H9 (cell line): ENCODE measurements at regions not wholly inside any gene's neighbourhood (a gene's known extent, or its start where the extent isn't known, plus 50 kb on each side); places are given as distances from the start of the nearest gene placed in this dataset.
"Not testable (repeated sequence)": the region's sequence is repeated elsewhere in the genome, so short reads cannot be mapped to it uniquely, and the experiment has no call there.

Source experiments
- DNase-seq: peaks from one replicate; pipeline ENCODE4 v3.0.0-alpha.2; 2017
- H2AFZ ChIP-seq: one replicate; pipeline ENCODE4 v1.6.1; 2013; ENCODE audit warnings: mild to moderate bottlenecking, low read length, control low read depth, moderate library complexity
- H2AK5ac ChIP-seq: 2 replicates; pipeline ENCODE4 v1.6.1; 2013; ENCODE audit warnings: low read length, control low read depth, mixed read lengths; ENCODE audit not compliant: insufficient read length
- H2BK120ac ChIP-seq: one replicate; pipeline ENCODE4 v1.6.1; 2013; ENCODE audit warnings: low read depth, mild to moderate bottlenecking, low read length, control low read depth, inconsistent platforms; ENCODE audit not compliant: poor library complexity, severe bottlenecking
- H2BK12ac ChIP-seq: 2 replicates; pipeline ENCODE4 v1.6.1; 2013; ENCODE audit warnings: low read length, control low read depth, mixed read lengths, low read depth; ENCODE audit not compliant: insufficient read length
- H2BK15ac ChIP-seq: 2 replicates; pipeline ENCODE4 v1.6.1; 2013; ENCODE audit warnings: low read depth, low read length, control low read depth
- H2BK20ac ChIP-seq: one replicate; pipeline ENCODE4 v1.6.1; 2013; ENCODE audit warnings: low read depth, mild to moderate bottlenecking, low read length, control low read depth, inconsistent platforms; ENCODE audit not compliant: poor library complexity, severe bottlenecking
- H2BK5ac ChIP-seq: 2 replicates; pipeline ENCODE4 v1.6.1; 2013; ENCODE audit warnings: low read length, control low read depth, mixed read lengths; ENCODE audit not compliant: insufficient read length
- H3K14ac ChIP-seq: 2 replicates; pipeline ENCODE4 v1.6.1; 2013; ENCODE audit warnings: low read length, control low read depth; ENCODE audit not compliant: insufficient read depth
- H3K18ac ChIP-seq: 2 replicates; pipeline ENCODE4 v1.6.1; 2013; ENCODE audit warnings: low read depth, mild to moderate bottlenecking, mixed read lengths, low read length, control low read depth; ENCODE audit not compliant: insufficient read length
- H3K23ac ChIP-seq: 2 replicates; pipeline ENCODE4 v1.6.1; 2013; ENCODE audit warnings: low read length, control low read depth, mixed read lengths, low read depth; ENCODE audit not compliant: insufficient read length
- H3K23me2 ChIP-seq: 2 replicates; pipeline ENCODE4 v1.6.1; 2013; ENCODE audit warnings: low read depth, mild to moderate bottlenecking, mixed read lengths, low read length, control low read depth; ENCODE audit not compliant: insufficient read length, poor library complexity, severe bottlenecking
- H3K27ac ChIP-seq: 2 replicates; pipeline ENCODE4 v1.5.1; 2013; ENCODE audit warnings: low read length, control low read depth, mixed read lengths, low read depth; ENCODE audit not compliant: insufficient read length
- H3K27me3 ChIP-seq: 2 replicates; pipeline ENCODE4 v1.6.1; 2013; ENCODE audit warnings: low read length, control low read depth, inconsistent platforms; ENCODE audit not compliant: insufficient read depth
- H3K4ac ChIP-seq: 2 replicates; pipeline ENCODE4 v1.6.1; 2013; ENCODE audit warnings: low read depth, mild to moderate bottlenecking, control low read depth, inconsistent platforms, low read length, moderate library complexity
- H3K4me1 ChIP-seq: 2 replicates; pipeline ENCODE4 v1.6.1; 2013; ENCODE audit warnings: low read length, control low read depth, inconsistent platforms; ENCODE audit not compliant: insufficient read depth
- H3K4me2 ChIP-seq: 2 replicates; pipeline ENCODE4 v1.6.1; 2013; ENCODE audit warnings: low read length, control low read depth, mixed read lengths; ENCODE audit not compliant: insufficient read length, insufficient read depth
- H3K56ac ChIP-seq: 2 replicates; pipeline ENCODE4 v1.6.1; 2013; ENCODE audit warnings: low read depth, mild to moderate bottlenecking, mixed read lengths, low read length, control low read depth; ENCODE audit not compliant: insufficient read length
- H3K79me1 ChIP-seq: 2 replicates; pipeline ENCODE4 v1.6.1; 2013; ENCODE audit warnings: low read depth, mild to moderate bottlenecking, moderate library complexity, low read length, control low read depth, inconsistent platforms; ENCODE audit not compliant: insufficient read depth, poor library complexity, severe bottlenecking
- H3K79me2 ChIP-seq: 2 replicates; pipeline ENCODE4 v1.6.1; 2013; ENCODE audit warnings: low read length, control low read depth, inconsistent platforms; ENCODE audit not compliant: insufficient read depth
- H3K9ac ChIP-seq: 2 replicates; pipeline ENCODE4 v1.6.1; 2013; ENCODE audit warnings: low read length, control low read depth, mixed read lengths; ENCODE audit not compliant: insufficient read length; ENCODE audit errors: extremely low read depth
- H3K9me3 ChIP-seq: one replicate; pipeline ENCODE4 v1.6.1; 2013; ENCODE audit warnings: low read depth, low read length, inconsistent platforms; ENCODE audit not compliant: control insufficient read depth
- H3T11ph ChIP-seq: one replicate; pipeline ENCODE4 v1.6.1; 2013; ENCODE audit warnings: mild to moderate bottlenecking, low read length, control low read depth, inconsistent platforms
- H4K20me1 ChIP-seq: one replicate; pipeline ENCODE4 v1.6.1; 2013; ENCODE audit not compliant: control insufficient read depth, insufficient read length, insufficient read depth
- H4K5ac ChIP-seq: 2 replicates; pipeline ENCODE4 v1.6.1; 2013; ENCODE audit warnings: low read depth, mild to moderate bottlenecking, mixed read lengths, low read length, control low read depth; ENCODE audit not compliant: insufficient read length
- H4K8ac ChIP-seq: replicated peaks from 2 replicates; pipeline ENCODE4 v1.6.1; 2013; ENCODE audit warnings: low read length, control low read depth, mixed read lengths, low read depth; ENCODE audit not compliant: insufficient read length
- H4K91ac ChIP-seq: 2 replicates; pipeline ENCODE4 v1.6.1; 2013; ENCODE audit warnings: low read depth, mild to moderate bottlenecking, moderate library complexity, mixed read lengths, low read length, control low read depth; ENCODE audit not compliant: insufficient read length
- H3K27ac Mint-ChIP-seq, 3 experiments: 2 replicates in 2 of 3; 3 replicates in 1 of 3; pipeline ENCODE4 v1.8.0; 2020 to 2021; ENCODE audit warnings: mixed read lengths in 3 of 3, mild to moderate bottlenecking in 1 of 3, moderate library complexity in 1 of 3
- H3K27me3 Mint-ChIP-seq: 2 replicates; pipeline ENCODE4 v1.8.0; 2021; ENCODE audit warnings: low read depth, mild to moderate bottlenecking, moderate library complexity, mixed read lengths
- H3K36me3 Mint-ChIP-seq, 3 experiments: 2 replicates in 2 of 3; 3 replicates in 1 of 3; pipeline ENCODE4 v1.8.0; 2020 to 2021; ENCODE audit warnings: low read depth in 3 of 3, mixed read lengths in 3 of 3; ENCODE audit not compliant: insufficient read depth in 1 of 3
- H3K4me1 Mint-ChIP-seq, 2 experiments: 2 replicates each; pipeline ENCODE4 v1.8.0; 2020; ENCODE audit warnings: mixed read lengths in 2 of 2
- H3K4me3 Mint-ChIP-seq, 2 experiments: 2 replicates in 1 of 2; 3 replicates in 1 of 2; pipeline ENCODE4 v1.8.0; 2020 to 2021; ENCODE audit warnings: mild to moderate bottlenecking in 2 of 2, mixed read lengths in 2 of 2, moderate library complexity in 1 of 2
- H3K9me3 Mint-ChIP-seq, 2 experiments: 2 replicates in 1 of 2; 3 replicates in 1 of 2; pipeline ENCODE4 v1.8.0; 2020; ENCODE audit warnings: mild to moderate bottlenecking in 2 of 2, mixed read lengths in 2 of 2, moderate library complexity in 1 of 2
- CTCF ChIP-seq: fragments of 200-600 bp; sonication (generic); conservative IDR thresholded peaks from 3 replicates; pipeline ENCODE4 v1.8.0; 2021; ENCODE audit warnings: antibody characterized with exemption, mild to moderate bottlenecking
- WGBS: extraction: QIAGEN DNeasy Blood & Tissue Kit; methylation state at CpG from one replicate; pipeline ENCODE4 v1.1.7; 2013; ENCODE audit warnings: missing lambda C conversion rate, low lambda C conversion rate, mixed read lengths; ENCODE audit not compliant: insufficient read length; ENCODE audit errors: extremely low coverage; 5-methylcytosine and 5-hydroxymethylcytosine counted together

GRCh38 chr1:197837911-197838310 lies 62.6 kb upstream of the DENND1B start:
- no peaks in the 10 kb centered on the region for H3K9me3 ChIP-seq
- no peak overlapping the region for H2AK5ac ChIP-seq
- no peak overlapping the region for H3K14ac ChIP-seq
- H4K5ac ChIP-seq, result no peak overlapping the region
- H4K8ac ChIP-seq, result no peak overlapping the region
- no peak overlapping the region for H3K4ac ChIP-seq
- H4K20me1 ChIP-seq, result no peaks in the 10 kb centered on the region
- no peaks in the 10 kb centered on the region for H3K79me1 ChIP-seq
- 0 out of 5 replicates have a peak, but pooled peaks cover 0 to 2% of the 10 kb centered on the region in 2 experiments for H3K9me3 Mint-ChIP-seq
- no peak overlapping the region for H3K18ac ChIP-seq
- peaks cover 4 to 5% of the 10 kb centered on the region in 2 experiments; a peak in 2 of 4 replicates for H3K4me1 Mint-ChIP-seq
- no peak overlapping the region for H2BK20ac ChIP-seq
- H3T11ph ChIP-seq, result no peak overlapping the region
- TF ChIP-seq CTCF, result no peak
- H3K36me3 Mint-ChIP-seq, result peaks cover 0 to 2% (median 0%) of the 10 kb centered on the region in 3 experiments; a peak in 1 of 7 replicates
- no peaks in the 10 kb centered on the region for H3K27me3 Mint-ChIP-seq
- DNase-seq, result no peak
- no peak overlapping the region for H3K56ac ChIP-seq
- H3K27me3 ChIP-seq, result no peaks in the 10 kb centered on the region
- no CpG with 5 or more reads among the region's 1 CpG for WGBS
- H3K79me2 ChIP-seq, result no peaks in the 10 kb centered on the region
- no peak overlapping the region for H3K27ac Mint-ChIP-seq
- H2BK12ac ChIP-seq, result no peak overlapping the region
- no peak overlapping the region for H4K91ac ChIP-seq
- H3K4me1 ChIP-seq, result peaks cover 4% of the 10 kb centered on the region; the same call in 1 of the 2 replicates
- H2BK15ac ChIP-seq, result no peak overlapping the region
- no peak overlapping the region for H3K4me3 Mint-ChIP-seq
- H3K9ac ChIP-seq, result no peak overlapping the region
- H3K23me2 ChIP-seq, result no peaks in the 10 kb centered on the region
- H2AFZ ChIP-seq, result no peak overlapping the region
- H3K23ac ChIP-seq, result no peak overlapping the region
- no peak overlapping the region for H3K27ac ChIP-seq
- H2BK5ac ChIP-seq, result no peak overlapping the region
- no peak overlapping the region for H3K4me2 ChIP-seq
- no peak overlapping the region for H2BK120ac ChIP-seq

GRCh38 chr1:197836356-197836755 lies 61.1 kb upstream of the DENND1B start:
- not testable (repeated sequence) for H4K91ac ChIP-seq, H2BK15ac ChIP-seq, H4K8ac ChIP-seq, H3K18ac ChIP-seq, H2AFZ ChIP-seq, H3K23me2 ChIP-seq, H4K5ac ChIP-seq, H3K4me1 ChIP-seq, H3K4me1 Mint-ChIP-seq, H4K20me1 ChIP-seq, H3T11ph ChIP-seq, H2BK5ac ChIP-seq, H3K79me1 ChIP-seq, H3K79me2 ChIP-seq, H3K27ac Mint-ChIP-seq, H2BK12ac ChIP-seq, H3K4me3 Mint-ChIP-seq, H3K27ac ChIP-seq, H3K27me3 Mint-ChIP-seq, H2AK5ac ChIP-seq, H2BK20ac ChIP-seq, H3K23ac ChIP-seq, DNase-seq, H3K27me3 ChIP-seq, H3K56ac ChIP-seq, H2BK120ac ChIP-seq, H3K4ac ChIP-seq, H3K14ac ChIP-seq, H3K9me3 ChIP-seq, H3K4me2 ChIP-seq, H3K9me3 Mint-ChIP-seq, H3K9ac ChIP-seq, H3K36me3 Mint-ChIP-seq
- no CpG with 5 or more reads among the region's 1 CpG for WGBS
